ENCODE measurements at regions not wholly inside any gene's neighbourhood (a gene's known extent, or its start where the extent isn't known, plus 50 kb on each side); places are given as distances from the start of the nearest gene placed in this dataset.

DNA sequence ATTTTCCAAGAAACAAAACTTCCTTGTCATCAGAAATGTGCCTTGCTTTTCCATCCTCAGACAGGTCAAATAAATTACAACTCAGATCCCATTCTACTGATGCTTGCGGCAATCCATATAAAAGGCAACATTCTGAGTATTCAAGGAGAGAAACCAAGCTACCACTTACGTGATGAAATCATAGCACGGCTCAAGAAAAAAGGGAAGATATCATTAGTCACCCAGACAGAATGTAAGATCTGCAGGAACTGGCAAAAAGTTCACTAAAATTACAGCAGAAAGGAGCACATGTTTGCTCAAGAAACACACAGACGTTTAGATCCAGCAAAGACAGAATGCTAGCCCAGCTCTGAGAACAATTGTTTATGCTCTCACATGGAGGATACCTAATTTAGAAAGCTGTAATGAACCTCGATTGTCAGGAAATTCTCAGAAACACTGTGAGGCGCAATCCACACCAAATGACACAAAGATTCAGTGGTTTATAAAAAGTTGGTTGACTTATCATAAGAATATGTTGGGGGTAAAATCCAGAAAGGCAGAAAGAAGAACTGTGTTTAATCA is 304.2 kb downstream of the ADGRG6 start:
- Histone ChIP-seq H3K4me1 (ENCODE audit: control insufficient read depth in 3 of 3, insufficient read depth in 2 of 3, low read depth in 1 of 3, low read length in 2 of 3) (no peaks in the 10 kb centered on the region), H3K27ac (ENCODE audit: low read depth in 1 of 3, low read length in 2 of 3) (no peak overlapping the region), H3K36me3 (ENCODE audit: control insufficient read depth in 3 of 3, insufficient read depth in 2 of 3, low read depth in 1 of 3, low read length in 3 of 3) (no peaks in the 10 kb centered on the region), H3K4me3 (ENCODE audit: low read depth in 1 of 3, low read length in 3 of 3) (no peak overlapping the region), H3K9me3 (ENCODE audit: control insufficient read depth in 2 of 2, insufficient read depth in 1 of 2, low read depth in 1 of 2, low read length in 1 of 2) (no peaks in the 10 kb centered on the region), H3K27me3 (ENCODE audit: control insufficient read depth in 3 of 3, insufficient read depth in 3 of 3, low read length in 3 of 3) (no peaks in the 10 kb centered on the region)
- FAIRE-seq = no peak
- 44 to 58% (median 57%) methylated on average over 6 of the region's 6 CpGs for WGBS, 3 donors
- DNase-seq = no peak

DNA sequence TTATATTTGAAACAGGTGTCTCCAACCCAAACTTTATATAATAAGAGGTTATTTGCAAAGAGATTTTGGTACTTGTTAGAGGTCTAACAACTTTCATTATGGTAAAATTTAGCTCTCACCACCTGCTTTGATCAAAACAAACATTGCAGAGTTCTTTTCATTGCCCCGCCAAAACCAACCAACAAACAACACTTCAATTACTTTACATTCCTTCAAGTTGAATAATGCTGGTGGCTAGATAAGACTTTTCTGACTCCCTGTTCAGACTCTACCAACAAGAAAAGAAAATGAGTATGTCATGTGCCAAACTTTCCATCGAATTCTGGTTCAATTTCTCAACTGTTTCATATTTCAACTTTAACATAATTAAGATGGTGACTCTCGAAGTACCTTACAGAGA is 311.1 kb downstream of the ADGRG6 start:
- FAIRE-seq (no peak), DNase-seq (no peak)
- H3K9me3 ChIP-seq (ENCODE audit: control insufficient read depth in 2 of 2, insufficient read depth in 1 of 2, low read depth in 1 of 2, low read length in 1 of 2) = peaks cover 0 to 7% of the 10 kb centered on the region in 2 donors
- no peaks in the 10 kb centered on the region for H3K27me3 ChIP-seq (ENCODE audit: control insufficient read depth in 3 of 3, insufficient read depth in 3 of 3, low read length in 3 of 3)
- no peak overlapping the region for H3K4me3 ChIP-seq (ENCODE audit: low read depth in 1 of 3, low read length in 3 of 3)
- H3K4me1 ChIP-seq (ENCODE audit: control insufficient read depth in 3 of 3, insufficient read depth in 2 of 3, low read depth in 1 of 3, low read length in 2 of 3) = no peaks in the 10 kb centered on the region
- no peak overlapping the region for H3K27ac ChIP-seq (ENCODE audit: low read depth in 1 of 3, low read length in 2 of 3)
- no peaks in the 10 kb centered on the region for H3K36me3 ChIP-seq (ENCODE audit: control insufficient read depth in 3 of 3, insufficient read depth in 2 of 3, low read depth in 1 of 3, low read length in 3 of 3)
- WGBS, 3 donors = 56 to 70% (median 60%) methylated on average over 3 of the region's 3 CpGs

DNA sequence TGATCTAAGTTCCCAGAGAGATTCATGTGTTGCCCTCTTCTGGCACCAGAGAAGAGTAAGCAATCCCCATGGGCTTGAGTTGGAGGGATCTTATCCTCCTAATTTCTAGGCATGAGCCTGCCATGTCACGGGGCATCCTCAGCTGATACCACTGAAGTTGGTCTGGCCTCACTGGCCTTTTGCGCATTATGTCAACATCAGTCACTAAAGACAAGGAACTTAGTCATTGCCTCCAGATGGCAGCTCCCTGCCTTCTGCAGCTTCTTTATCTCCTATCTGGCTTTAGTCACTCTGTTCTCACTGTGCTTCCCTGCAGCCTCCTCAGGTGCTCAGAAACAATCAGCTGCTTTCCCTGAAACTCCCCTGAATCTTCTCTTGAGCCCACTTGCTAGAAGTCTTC is 312.2 kb downstream of the ADGRG6 start:
- DNase-seq (no peak), FAIRE-seq (no peak)
- no peak overlapping the region for H3K27ac ChIP-seq (ENCODE audit: low read depth in 1 of 3, low read length in 2 of 3)
- no peaks in the 10 kb centered on the region for H3K36me3 ChIP-seq (ENCODE audit: control insufficient read depth in 3 of 3, insufficient read depth in 2 of 3, low read depth in 1 of 3, low read length in 3 of 3)
- H3K4me3 ChIP-seq (ENCODE audit: low read depth in 1 of 3, low read length in 3 of 3) = no peak overlapping the region
- H3K9me3 ChIP-seq (ENCODE audit: control insufficient read depth in 2 of 2, insufficient read depth in 1 of 2, low read depth in 1 of 2, low read length in 1 of 2) = peaks cover 0 to 7% of the 10 kb centered on the region in 2 donors
- H3K4me1 ChIP-seq (ENCODE audit: control insufficient read depth in 3 of 3, insufficient read depth in 2 of 3, low read depth in 1 of 3, low read length in 2 of 3) = no peaks in the 10 kb centered on the region
- no peaks in the 10 kb centered on the region for H3K27me3 ChIP-seq (ENCODE audit: control insufficient read depth in 3 of 3, insufficient read depth in 3 of 3, low read length in 3 of 3)
- WGBS, 3 donors = 77 to 92% (median 83%) methylated on average over 2 of the region's 2 CpGs

DNA sequence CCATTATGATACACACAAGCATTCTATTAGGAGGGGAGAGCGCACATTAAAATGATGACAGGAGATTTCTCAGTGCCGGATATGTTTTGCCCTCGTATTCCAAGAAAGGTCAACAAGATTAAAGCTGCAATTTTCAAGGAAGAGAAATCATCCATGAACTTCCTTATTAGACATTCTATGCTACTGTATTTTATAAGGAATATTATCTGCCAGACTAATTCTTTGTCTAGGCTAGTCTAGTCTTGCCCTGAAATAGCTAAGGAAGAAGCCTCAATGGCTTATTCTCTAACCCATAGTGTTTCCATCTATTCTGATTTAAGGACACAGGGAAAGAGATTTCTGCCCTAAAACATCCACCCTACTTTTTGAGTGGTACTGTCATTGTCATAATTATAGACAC is 315.4 kb downstream of the ADGRG6 start:
- FAIRE-seq = no peak
- H3K27me3 ChIP-seq (ENCODE audit: control insufficient read depth in 3 of 3, insufficient read depth in 3 of 3, low read length in 3 of 3) = no peaks in the 10 kb centered on the region

DNA sequence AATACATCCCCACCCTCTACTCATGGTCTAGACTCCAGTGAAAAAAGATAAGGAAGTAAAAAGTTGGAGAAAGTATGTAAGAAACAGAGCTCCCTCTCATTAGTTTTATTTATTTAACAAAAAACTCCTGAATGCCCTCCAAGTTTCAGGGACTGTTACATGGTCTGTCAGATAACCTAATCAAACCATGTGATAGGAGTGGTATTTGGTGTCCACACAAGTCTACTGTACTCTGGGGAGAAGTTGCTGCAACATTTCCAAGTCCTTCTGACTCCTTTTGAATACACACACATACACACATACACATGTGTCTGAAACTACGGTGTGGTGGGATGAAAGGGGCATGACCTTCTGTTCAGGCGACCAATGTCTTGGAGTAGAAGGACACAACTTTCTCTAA is 320.0 kb downstream of the ADGRG6 start:
- H3K27ac ChIP-seq (ENCODE audit: low read depth in 1 of 3, low read length in 2 of 3) = no peak overlapping the region
- no peaks in the 10 kb centered on the region for H3K27me3 ChIP-seq (ENCODE audit: control insufficient read depth in 3 of 3, insufficient read depth in 3 of 3, low read length in 3 of 3)
- no peak for FAIRE-seq
- no peaks in the 10 kb centered on the region for H3K36me3 ChIP-seq (ENCODE audit: control insufficient read depth in 3 of 3, insufficient read depth in 2 of 3, low read depth in 1 of 3, low read length in 3 of 3)
- H3K9me3 ChIP-seq (ENCODE audit: control insufficient read depth in 2 of 2, insufficient read depth in 1 of 2, low read depth in 1 of 2, low read length in 1 of 2) = no peaks in the 10 kb centered on the region
- no peaks in the 10 kb centered on the region for H3K4me1 ChIP-seq (ENCODE audit: control insufficient read depth in 3 of 3, insufficient read depth in 2 of 3, low read depth in 1 of 3, low read length in 2 of 3)
- H3K4me3 ChIP-seq (ENCODE audit: low read depth in 1 of 3, low read length in 3 of 3) = no peak overlapping the region
- no peak for DNase-seq
- WGBS, 3 donors = 89 to 97% (median 95%) methylated on average over 2 of the region's 2 CpGs

More for the DNA sequence above, 315.4 kb downstream of the ADGRG6 start:
- Histone ChIP-seq H3K36me3 (ENCODE audit: control insufficient read depth in 3 of 3, insufficient read depth in 2 of 3, low read depth in 1 of 3, low read length in 3 of 3) (no peaks in the 10 kb centered on the region), H3K27ac (ENCODE audit: low read depth in 1 of 3, low read length in 2 of 3) (no peak overlapping the region), H3K4me1 (ENCODE audit: control insufficient read depth in 3 of 3, insufficient read depth in 2 of 3, low read depth in 1 of 3, low read length in 2 of 3) (no peaks in the 10 kb centered on the region), H3K4me3 (ENCODE audit: low read depth in 1 of 3, low read length in 3 of 3) (no peak overlapping the region), H3K9me3 (ENCODE audit: control insufficient read depth in 2 of 2, insufficient read depth in 1 of 2, low read depth in 1 of 2, low read length in 1 of 2) (peaks cover 0 to under 1% of the 10 kb centered on the region in 2 donors)
- no peak for DNase-seq
- 71 to 79% (median 77%) methylated on average over 3 of the region's 3 CpGs for WGBS, 3 donors

DNA sequence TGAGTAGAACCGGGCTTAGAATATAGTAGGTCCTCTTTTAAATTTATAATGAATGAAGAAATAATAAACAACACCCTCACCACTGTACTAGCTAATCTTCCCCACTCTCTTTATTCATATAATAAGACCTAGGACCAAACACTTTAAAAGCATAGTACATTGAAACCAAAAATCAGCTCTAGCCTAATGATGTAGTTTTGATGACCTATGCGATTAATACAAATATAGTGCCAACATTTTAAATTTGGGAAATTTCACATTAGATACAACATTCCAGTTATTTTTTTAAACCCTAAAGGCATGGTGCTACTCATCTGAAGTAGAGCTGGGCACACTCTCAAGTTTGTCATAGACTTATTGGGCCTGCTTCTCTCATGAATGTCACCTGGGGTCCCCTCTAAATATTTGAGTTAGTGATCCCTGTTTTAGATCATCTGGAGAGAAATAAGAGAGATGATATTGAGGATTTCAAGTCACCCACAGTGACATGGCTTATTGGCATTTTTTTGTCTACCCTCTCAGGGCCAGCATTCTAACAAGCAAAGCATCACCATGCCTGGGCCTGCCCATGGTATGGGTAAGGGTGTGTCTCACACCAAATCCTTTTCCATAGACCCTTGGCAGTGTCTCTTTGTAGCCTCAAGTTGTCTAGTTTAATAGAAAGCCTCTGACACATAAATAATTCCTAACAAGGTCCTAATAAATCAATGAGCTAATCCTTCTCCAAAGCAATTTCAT is 319.8 kb downstream of the HIVEP2 start:
- Histone ChIP-seq H3K9me3 (ENCODE audit: control insufficient read depth in 2 of 2, insufficient read depth in 1 of 2, low read depth in 1 of 2, low read length in 1 of 2) (no peaks in the 10 kb centered on the region), H3K27ac (ENCODE audit: low read depth in 1 of 3, low read length in 2 of 3) (no peak overlapping the region), H3K27me3 (ENCODE audit: control insufficient read depth in 3 of 3, insufficient read depth in 3 of 3, low read length in 3 of 3) (no peaks in the 10 kb centered on the region), H3K36me3 (ENCODE audit: control insufficient read depth in 3 of 3, insufficient read depth in 2 of 3, low read depth in 1 of 3, low read length in 3 of 3) (no peaks in the 10 kb centered on the region), H3K4me1 (ENCODE audit: control insufficient read depth in 3 of 3, insufficient read depth in 2 of 3, low read depth in 1 of 3, low read length in 2 of 3) (no peaks in the 10 kb centered on the region), H3K4me3 (ENCODE audit: low read depth in 1 of 3, low read length in 3 of 3) (no peak overlapping the region)
- WGBS, 3 donors = 92 to 95% (median 94%) methylated on average over 2 of the region's 2 CpGs
- DNase-seq (no peak), FAIRE-seq (no peak)

DNA sequence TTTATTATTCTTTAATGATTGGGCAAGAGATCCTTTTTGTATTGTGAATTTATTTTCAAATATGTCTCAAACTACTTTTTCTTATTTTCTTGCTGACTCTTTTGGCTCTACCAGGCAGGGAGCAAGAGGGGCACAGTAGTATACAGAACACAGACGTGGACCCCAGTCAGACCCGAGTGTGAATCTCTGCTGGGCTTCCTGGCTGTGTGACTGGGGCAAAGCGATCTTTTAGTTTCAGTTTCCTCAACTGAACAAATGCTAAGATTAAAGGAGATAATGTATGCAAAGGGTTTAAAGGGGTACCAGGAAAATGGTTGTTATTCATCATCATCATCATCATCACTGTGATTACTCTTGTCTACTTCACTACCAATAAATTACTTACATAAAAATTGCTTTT is 317.5 kb downstream of the HIVEP2 start:
- no peak overlapping the region for H3K27ac ChIP-seq (ENCODE audit: low read depth in 1 of 3, low read length in 2 of 3)
- WGBS, 3 donors = 61 to 80% (median 73%) methylated on average over 3 of the region's 3 CpGs

DNA sequence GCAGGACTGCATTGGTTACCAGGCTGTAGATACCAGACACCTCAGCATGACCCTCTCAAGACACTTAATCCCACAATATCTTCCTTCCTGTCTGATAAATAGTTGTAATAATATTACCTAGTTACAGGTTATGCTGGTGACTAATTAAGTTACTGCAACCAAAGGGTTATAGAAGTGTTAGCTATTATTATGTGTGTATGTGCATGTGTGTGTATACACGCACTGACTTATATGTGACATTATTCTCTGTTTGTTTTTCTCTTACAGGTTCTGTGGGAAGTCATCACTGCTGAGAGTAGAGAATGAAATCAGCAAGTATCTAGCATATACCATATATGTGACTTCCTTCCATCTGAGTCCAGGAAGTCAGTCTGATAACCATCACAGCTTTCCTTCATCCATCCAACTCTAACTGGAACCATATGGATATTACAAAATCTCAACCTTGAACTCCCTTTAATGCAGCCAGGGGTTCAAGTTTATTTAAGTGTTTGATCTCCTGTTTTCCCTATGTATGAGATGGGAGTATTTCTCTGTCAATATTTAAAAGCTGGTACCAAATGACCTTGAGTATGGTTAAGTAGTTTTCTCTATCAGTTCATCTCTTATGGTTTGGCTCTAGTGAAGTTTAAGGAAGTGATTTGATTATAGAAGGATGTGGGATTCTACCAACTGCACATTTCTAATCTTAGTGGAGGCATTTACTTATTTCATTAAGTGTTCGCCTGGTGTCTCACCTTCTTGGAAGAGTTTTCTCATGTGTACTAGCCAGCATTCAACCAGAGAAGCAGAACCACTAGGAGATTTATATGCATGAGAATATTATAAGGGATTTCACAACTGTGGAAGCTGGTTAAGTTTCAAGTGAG is 313.2 kb downstream of the HIVEP2 start:
- H3K9me3 ChIP-seq (ENCODE audit: control insufficient read depth in 2 of 2, insufficient read depth in 1 of 2, low read depth in 1 of 2, low read length in 1 of 2) = no peaks in the 10 kb centered on the region
- no peak for DNase-seq
- H3K27ac ChIP-seq (ENCODE audit: low read depth in 1 of 3, low read length in 2 of 3) = no peak overlapping the region
- H3K36me3 ChIP-seq (ENCODE audit: control insufficient read depth in 3 of 3, insufficient read depth in 2 of 3, low read depth in 1 of 3, low read length in 3 of 3) = no peaks in the 10 kb centered on the region
- H3K4me1 ChIP-seq (ENCODE audit: control insufficient read depth in 3 of 3, insufficient read depth in 2 of 3, low read depth in 1 of 3, low read length in 2 of 3) = no peaks in the 10 kb centered on the region
- no peak overlapping the region for H3K4me3 ChIP-seq (ENCODE audit: low read depth in 1 of 3, low read length in 3 of 3)
- H3K27me3 ChIP-seq (ENCODE audit: control insufficient read depth in 3 of 3, insufficient read depth in 3 of 3, low read length in 3 of 3) = no peaks in the 10 kb centered on the region
- no peak for FAIRE-seq
- WGBS, 3 donors = 81 to 87% (median 82%) methylated on average over 2 of the region's 2 CpGs

More for the DNA sequence above, 317.5 kb downstream of the HIVEP2 start:
- DNase-seq = no peak
- no peaks in the 10 kb centered on the region for H3K27me3 ChIP-seq (ENCODE audit: control insufficient read depth in 3 of 3, insufficient read depth in 3 of 3, low read length in 3 of 3)
- no peaks in the 10 kb centered on the region for H3K36me3 ChIP-seq (ENCODE audit: control insufficient read depth in 3 of 3, insufficient read depth in 2 of 3, low read depth in 1 of 3, low read length in 3 of 3)
- no peaks in the 10 kb centered on the region for H3K9me3 ChIP-seq (ENCODE audit: control insufficient read depth in 2 of 2, insufficient read depth in 1 of 2, low read depth in 1 of 2, low read length in 1 of 2)
- no peak for FAIRE-seq
- H3K4me3 ChIP-seq (ENCODE audit: low read depth in 1 of 3, low read length in 3 of 3) = no peak overlapping the region
- H3K4me1 ChIP-seq (ENCODE audit: control insufficient read depth in 3 of 3, insufficient read depth in 2 of 3, low read depth in 1 of 3, low read length in 2 of 3) = no peaks in the 10 kb centered on the region
